Epithelial cell of proximal tubule (primary cell): ENCODE measurements at regions not wholly inside any gene's neighbourhood (a gene's known extent, or its start where the extent isn't known, plus 50 kb on each side); places are given as distances from the start of the nearest gene placed in this dataset.

Source experiments
- DNase-seq: peaks from one replicate; pipeline ENCODE4 v3.0.0-alpha.2; 2011; ENCODE audit warnings: low read depth
- H3K4me3 ChIP-seq: 2 replicates; pipeline ENCODE4 v1.5.1; 2011; ENCODE audit warnings: low read depth, mild to moderate bottlenecking, low read length
- CTCF ChIP-seq: conservative IDR thresholded peaks from 2 replicates; pipeline ENCODE4 v1.5.1; 2012; ENCODE audit warnings: low read depth, mild to moderate bottlenecking, low read length

GRCh38 chr13:33536601-33537000 is 251.0 kb upstream of the STARD13 start:
- DNase-seq, result no peak
- H3K4me3 ChIP-seq, result no peak overlapping the region
- no peak for TF ChIP-seq CTCF

- TF ChIP-seq CTCF, result no peak
- no peak for DNase-seq
- no peak overlapping the region for H3K4me3 ChIP-seq
Measured at GRCh38 chr13:33537026-33537425, 251.5 kb upstream of the STARD13 start.

- no peak overlapping the region for H3K4me3 ChIP-seq
- DNase-seq, result no peak
- no peak for TF ChIP-seq CTCF
Measured at GRCh38 chr13:33537676-33538075, 252.1 kb upstream of the STARD13 start.

GRCh38 chr13:33541456-33541855 is 255.9 kb upstream of the STARD13 start:
- TF ChIP-seq CTCF, result no peak
- peak overlapping the region; percentile 68 for H3K4me3 ChIP-seq

GRCh38 chr13:33541962-33542308 is 256.4 kb upstream of the STARD13 start:
- no peak for TF ChIP-seq CTCF
- peak overlapping the region; percentile 68 for H3K4me3 ChIP-seq
- DNase-seq, result no peak

More at GRCh38 chr13:33541456-33541855, 255.9 kb upstream of the STARD13 start:
- no peak for DNase-seq

GRCh38 chr13:33542309-33543088 is 256.9 kb upstream of the STARD13 start:
- peak overlapping the region; percentile 68 for H3K4me3 ChIP-seq
- peak; percentile 89 for DNase-seq
- TF ChIP-seq CTCF, result peak; percentile 83

GRCh38 chr13:33543089-33543459 is 257.5 kb upstream of the STARD13 start:
- DNase-seq, result no peak
- TF ChIP-seq CTCF, result no peak
- H3K4me3 ChIP-seq, result peak overlapping the region; percentile 68
